ENCODE measurements at regions not wholly inside any gene's neighbourhood (a gene's known extent, or its start where the extent isn't known, plus 50 kb on each side); places are given as distances from the start of the nearest gene placed in this dataset.

DNA sequence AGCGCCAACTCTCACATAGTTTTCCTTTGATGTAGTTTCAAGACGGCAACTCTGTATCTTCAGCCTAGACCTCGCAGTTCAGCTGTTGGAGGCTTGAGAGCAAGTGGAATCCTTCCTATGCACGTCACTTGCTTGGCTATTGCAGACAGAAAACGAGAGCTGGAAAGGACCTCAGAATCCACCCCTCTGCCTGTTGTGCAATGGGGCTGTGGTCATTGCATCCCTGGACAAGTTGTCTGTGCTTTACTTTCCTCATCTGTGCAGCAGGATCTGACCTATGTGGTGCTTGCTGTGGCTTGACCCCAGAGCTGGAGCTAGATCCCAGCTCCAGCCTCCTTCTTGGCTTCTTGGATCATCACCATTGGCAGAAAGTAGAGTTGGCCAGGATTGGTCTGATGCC, 50.0 kb upstream of the IGSF21 start:
- DNase-seq (no peak), ATAC-seq (ENCODE audit: low read depth) (no peak)
- TF ChIP-seq, protein P1, sequence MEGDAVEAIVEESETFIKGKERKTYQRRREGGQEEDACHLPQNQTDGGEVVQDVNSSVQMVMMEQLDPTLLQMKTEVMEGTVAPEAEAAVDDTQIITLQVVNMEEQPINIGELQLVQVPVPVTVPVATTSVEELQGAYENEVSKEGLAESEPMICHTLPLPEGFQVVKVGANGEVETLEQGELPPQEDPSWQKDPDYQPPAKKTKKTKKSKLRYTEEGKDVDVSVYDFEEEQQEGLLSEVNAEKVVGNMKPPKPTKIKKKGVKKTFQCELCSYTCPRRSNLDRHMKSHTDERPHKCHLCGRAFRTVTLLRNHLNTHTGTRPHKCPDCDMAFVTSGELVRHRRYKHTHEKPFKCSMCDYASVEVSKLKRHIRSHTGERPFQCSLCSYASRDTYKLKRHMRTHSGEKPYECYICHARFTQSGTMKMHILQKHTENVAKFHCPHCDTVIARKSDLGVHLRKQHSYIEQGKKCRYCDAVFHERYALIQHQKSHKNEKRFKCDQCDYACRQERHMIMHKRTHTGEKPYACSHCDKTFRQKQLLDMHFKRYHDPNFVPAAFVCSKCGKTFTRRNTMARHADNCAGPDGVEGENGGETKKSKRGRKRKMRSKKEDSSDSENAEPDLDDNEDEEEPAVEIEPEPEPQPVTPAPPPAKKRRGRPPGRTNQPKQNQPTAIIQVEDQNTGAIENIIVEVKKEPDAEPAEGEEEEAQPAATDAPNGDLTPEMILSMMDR (IDR thresholded peaks at IDR 0.05): no peak
- Histone ChIP-seq H2AFZ (ENCODE audit: insufficient read depth, low read depth, low read length, poor library complexity, severe bottlenecking) (no peak overlapping the region), H3K79me2 (ENCODE audit: control insufficient read depth, insufficient read depth, low read length) (no peaks in the 10 kb centered on the region), H3K36me3 (replicated peaks in 1 of 2; ENCODE audit: control extremely low read depth in 1 of 2, control insufficient read depth in 1 of 2, extremely low read depth in 1 of 2, insufficient read depth in 2 of 2, low read length in 1 of 2) (no peaks in the 10 kb centered on the region), H4K20me1 (ENCODE audit: control insufficient read depth, insufficient read depth, low read length, poor library complexity, severe bottlenecking) (no peaks in the 10 kb centered on the region), H3K27ac (ENCODE audit: low read length in 2 of 2) (no peak overlapping the region), H3K4me2 (replicated peaks; ENCODE audit: low read depth, low read length, poor library complexity, severe bottlenecking) (no peak overlapping the region), H3K4me3 (ENCODE audit: control extremely low read depth in 1 of 5, extremely low read depth in 1 of 5, insufficient read depth in 1 of 5, low read depth in 2 of 5, low read length in 4 of 5) (no peak overlapping the region), H3K27me3 (replicated peaks in 1 of 4; ENCODE audit: control extremely low read depth in 1 of 4, control insufficient read depth in 3 of 4, insufficient read depth in 4 of 4, low read length in 3 of 4) (peaks cover 0 to 3% (median 2%) of the 10 kb centered on the region in 4 experiments), H3K9ac (ENCODE audit: low read length) (no peak overlapping the region), H3K9me3 (ENCODE audit: control extremely low read depth in 1 of 3, control insufficient read depth in 2 of 3, insufficient read depth in 1 of 3, low read length in 2 of 3) (peaks cover 0 to 4% (median 0%) of the 10 kb centered on the region in 3 donors), H3K4me1 (ENCODE audit: control insufficient read depth in 2 of 2, insufficient read depth in 2 of 2, low read length in 2 of 2) (no peaks in the 10 kb centered on the region)
- CTCF ChIA-PET: no interaction called here
- peaks cover 6% of the 10 kb centered on the region for H3K27me3 Mint-ChIP-seq
- 79% methylated on average over 5 of the region's 5 CpGs for WGBS (ENCODE audit: insufficient coverage)
- H3K4me3 Mint-ChIP-seq: no peak overlapping the region
- intact Hi-C loops (cut with micrococcal nuclease): no loop called here
- POLR2A ChIA-PET: no interaction called here
- no peaks in the 10 kb centered on the region for H3K4me1 Mint-ChIP-seq
- no peak overlapping the region for H3K27ac Mint-ChIP-seq
- H3K9me3 Mint-ChIP-seq (ENCODE audit: insufficient read depth): peaks cover 2% of the 10 kb centered on the region
